ENCODE measurements at regions not wholly inside any gene's neighbourhood (a gene's known extent, or its start where the extent isn't known, plus 50 kb on each side); places are given as distances from the start of the nearest gene placed in this dataset.

DNA sequence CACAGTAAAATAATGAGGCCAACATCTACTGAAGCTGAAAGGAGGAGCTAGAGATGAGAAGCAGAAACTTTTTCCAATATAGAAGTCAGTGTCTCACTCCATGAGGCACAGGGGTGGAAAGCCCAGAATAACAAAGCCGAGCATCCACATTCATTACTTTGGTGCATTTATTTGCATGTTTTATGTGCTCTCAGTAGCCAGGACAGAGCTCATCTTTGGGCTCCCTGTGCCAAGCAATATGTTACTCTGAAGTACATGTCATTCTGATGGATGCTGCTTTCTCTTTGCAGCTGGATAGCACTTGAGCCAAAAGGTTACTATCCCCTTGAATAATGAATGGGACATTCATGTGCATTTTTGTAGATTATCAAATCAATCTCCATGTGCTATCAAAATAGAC, 338.6 kb upstream of the SOX11 start:
- no peak for TF ChIP-seq CTCF (IDR thresholded peaks at IDR 0.05; ENCODE audit: insufficient read depth, low read length, poor library complexity, severe bottlenecking)
- no peak for TF ChIP-seq EZH2phosphoT487 (conservative IDR thresholded peaks at IDR 0.05; ENCODE audit: low read length)
